SIG-M5 treated with dmso at 0.1 percent for 504 hours (cell line): ENCODE measurements at regions not wholly inside any gene's neighbourhood (a gene's known extent, or its start where the extent isn't known, plus 50 kb on each side); places are given as distances from the start of the nearest gene placed in this dataset.

Experiments used
- DNase-seq: peaks from one replicate; lab custom pipeline; 2025; ENCODE audit not compliant: unreplicated experiment; lab: John Stamatoyannopoulos, UW

GRCh38 chr16:87228363-87228762 is 88.8 kb downstream of the C16orf95 start:
- no peak for DNase-seq

GRCh38 chr16:87229230-87230188 is 87.7 kb downstream of the C16orf95 start:
- no peak for DNase-seq

- no peak for DNase-seq
Observed at GRCh38 chr16:87230571-87230970, 86.6 kb downstream of the C16orf95 start.

GRCh38 chr16:87231295-87231694 is 85.9 kb downstream of the C16orf95 start:
- DNase-seq: no peak

- no peak for DNase-seq
Observed at GRCh38 chr16:87231911-87232310, 85.3 kb downstream of the C16orf95 start.

- DNase-seq: no peak
Observed at GRCh38 chr16:87233928-87234327, 83.3 kb downstream of the C16orf95 start.

- no peak for DNase-seq
Observed at GRCh38 chr16:87234601-87235000, 82.6 kb downstream of the C16orf95 start.

GRCh38 chr16:87235810-87236515 is 81.2 kb downstream of the C16orf95 start:
- DNase-seq: peak; percentile 3

- DNase-seq: no peak
Observed at GRCh38 chr16:87236516-87237115, 80.6 kb downstream of the C16orf95 start.

GRCh38 chr16:87238361-87238715 is 78.9 kb downstream of the C16orf95 start:
- no peak for DNase-seq

GRCh38 chr16:87239545-87239944 is 77.6 kb downstream of the C16orf95 start:
- DNase-seq: no peak

- peak; percentile 43 for DNase-seq
Observed at GRCh38 chr16:87240211-87241136, 76.7 kb downstream of the C16orf95 start.

GRCh38 chr16:87241137-87241771 is 75.9 kb downstream of the C16orf95 start:
- no peak for DNase-seq

- no peak for DNase-seq
Observed at GRCh38 chr16:87243478-87243877, 73.7 kb downstream of the C16orf95 start.

GRCh38 chr16:87244636-87245197 is 72.5 kb downstream of the C16orf95 start:
- no peak for DNase-seq

GRCh38 chr16:87245511-87245910 is 71.7 kb downstream of the C16orf95 start:
- no peak for DNase-seq

GRCh38 chr16:87246269-87247065 is 70.7 kb downstream of the C16orf95 start:
- DNase-seq: no peak

GRCh38 chr16:87248714-87249113 is 68.5 kb downstream of the C16orf95 start:
- DNase-seq: no peak

GRCh38 chr16:87249425-87249824 is 67.8 kb downstream of the C16orf95 start:
- no peak for DNase-seq
